HCT116 (cell line): ENCODE measurements at regions not wholly inside any gene's neighbourhood (a gene's known extent, or its start where the extent isn't known, plus 50 kb on each side); places are given as distances from the start of the nearest gene placed in this dataset.
"Not testable (repeated sequence)": the region's sequence is repeated elsewhere in the genome, so short reads cannot be mapped to it uniquely, and the experiment has no call there.

Experiments
- CTCF ChIP-seq, 3 experiments: fragments of 200-600 bp in 1 of 3; sonication (generic) in 1 of 3; IDR thresholded peaks in 2 of 3; conservative IDR thresholded peaks in 1 of 3; 2 replicates each; pipeline ENCODE4 v1.5.1; 2012 to 2017; ENCODE audit warnings: low read depth in 2 of 3, low read length in 2 of 3, antibody characterized with exemption in 1 of 3, borderline replicate concordance in 1 of 3, control low read depth in 1 of 3, mild to moderate bottlenecking in 1 of 3, mixed read lengths in 1 of 3, mixed run types in 1 of 3, moderate library complexity in 1 of 3; ENCODE audit not compliant: insufficient read depth in 1 of 3
- EZH2 ChIP-seq: fragments of 200-600 bp; sonication (generic); IDR thresholded peaks from 2 replicates; pipeline ENCODE4 v1.6.1; 2017; ENCODE audit warnings: antibody characterized with exemption, mixed run types
- YY1 ChIP-seq: IDR thresholded peaks from 2 replicates; pipeline ENCODE4 v1.6.1; 2011; ENCODE audit warnings: low read length, low read depth, moderate library complexity, mild to moderate bottlenecking; ENCODE audit not compliant: insufficient replicate concordance; ENCODE audit errors: extremely low read depth
- ZNF274 ChIP-seq: fragments of 200-500 bp; sonication (Bioruptor generic); IDR thresholded peaks from 2 replicates; pipeline ENCODE4 v1.6.1; 2014; ENCODE audit warnings: mild to moderate bottlenecking, low read depth, low read length, inconsistent platforms

DNA sequence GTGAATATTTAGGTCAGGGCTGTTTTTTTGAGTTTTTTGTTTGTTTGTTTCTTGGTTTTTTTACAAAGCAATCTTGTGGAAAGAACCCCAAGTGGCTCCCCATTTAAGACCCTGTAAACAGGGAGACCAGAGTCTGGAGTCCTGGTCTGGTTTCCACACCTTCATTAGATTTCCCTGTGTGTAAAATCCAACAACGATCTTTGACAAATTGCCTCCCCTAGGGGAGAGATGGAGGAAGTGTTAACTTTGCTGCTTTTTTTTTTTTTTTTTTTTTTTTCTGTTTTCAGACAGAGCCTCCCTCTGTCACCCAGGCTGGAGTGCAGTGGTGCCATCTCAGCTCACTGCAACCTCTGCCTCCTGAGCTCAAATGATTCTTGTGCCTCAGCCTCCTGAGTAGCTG is 77.4 kb downstream of the ART5 start:
- TF ChIP-seq CTCF (IDR thresholded peaks at IDR 0.05 in 2 of 3, conservative IDR thresholded peaks at IDR 0.05 in 1 of 3; ENCODE audit: borderline replicate concordance in 1 of 3, insufficient read depth in 1 of 3, low read depth in 2 of 3, low read length in 2 of 3): peak; percentile 34 to 45 (median 43); a peak in 4 of 6 replicates
- TF ChIP-seq EZH2, YY1, ZNF274: not testable (repeated sequence)
